Stimulated activated CD8-positive, alpha-beta memory T cell treated with anti-CD3 and anti-CD28 coated beads, Interleukin-7, amount 100 ng/mL, for 1 hour (primary cell): ENCODE measurements at regions not wholly inside any gene's neighbourhood (a gene's known extent, or its start where the extent isn't known, plus 50 kb on each side); places are given as distances from the start of the nearest gene placed in this dataset.
"Not testable (repeated sequence)": the region's sequence is repeated elsewhere in the genome, so short reads cannot be mapped to it uniquely, and the experiment has no call there.

ENCODE experiments used
- DNase-seq, 2 donors: peaks; one replicate each; pipeline ENCODE4 v3.0.0-alpha.2; 2020; ENCODE audit warnings: low read depth in 2 of 2

GRCh38 chr6:2611092-2611491, 139.6 kb downstream of the MYLK4 start:
- DNase-seq: no peak

GRCh38 chr6:2608503-2608902, 142.2 kb downstream of the MYLK4 start:
- DNase-seq: no peak

- no peak for DNase-seq
These were observed 150.4 kb downstream of the MYLK4 start for GRCh38 chr6:2600363-2600762.

- no peak for DNase-seq
These were observed 150.9 kb downstream of the MYLK4 start for GRCh38 chr6:2599817-2600216.

- no peak for DNase-seq
These were observed 151.9 kb downstream of the MYLK4 start for GRCh38 chr6:2598867-2599266.

GRCh38 chr6:2597991-2598390, 152.7 kb downstream of the MYLK4 start:
- DNase-seq: no peak

- not testable (repeated sequence) for DNase-seq
These were observed 153.3 kb downstream of the MYLK4 start for GRCh38 chr6:2597457-2597856.

GRCh38 chr6:2596222-2596621, 154.5 kb downstream of the MYLK4 start:
- DNase-seq: no peak

GRCh38 chr6:2594868-2595267, 155.9 kb downstream of the MYLK4 start:
- DNase-seq: no peak

GRCh38 chr6:2593167-2593566, 157.6 kb downstream of the MYLK4 start:
- DNase-seq: no peak

- no peak for DNase-seq
These were observed 161.5 kb downstream of the MYLK4 start for GRCh38 chr6:2589171-2589661.

GRCh38 chr6:2583459-2583858, 167.3 kb downstream of the MYLK4 start:
- DNase-seq: no peak

- no peak for DNase-seq
These were observed 168.5 kb downstream of the MYLK4 start for GRCh38 chr6:2582268-2582667.

- DNase-seq: no peak
These were observed 169.1 kb downstream of the MYLK4 start for GRCh38 chr6:2581611-2582010.

- no peak for DNase-seq
These were observed 169.7 kb downstream of the MYLK4 start for GRCh38 chr6:2581011-2581410.

- DNase-seq: no peak
These were observed 170.7 kb downstream of the MYLK4 start for GRCh38 chr6:2579804-2580570.

- no peak for DNase-seq
These were observed 171.4 kb downstream of the MYLK4 start for GRCh38 chr6:2579241-2579761.

GRCh38 chr6:2578767-2579166, 172.0 kb downstream of the MYLK4 start:
- DNase-seq: no peak

- no peak for DNase-seq
These were observed 174.2 kb downstream of the MYLK4 start for GRCh38 chr6:2576499-2576898.

- no peak for DNase-seq
These were observed 175.5 kb downstream of the MYLK4 start for GRCh38 chr6:2575236-2575635.

GRCh38 chr6:2569420-2569819, 181.3 kb downstream of the MYLK4 start:
- DNase-seq: not testable (repeated sequence)

GRCh38 chr6:2566048-2566447, 184.7 kb downstream of the MYLK4 start:
- DNase-seq: no peak

- DNase-seq: no peak
These were observed 185.2 kb downstream of the MYLK4 start for GRCh38 chr6:2565499-2565898.

- DNase-seq: no peak
These were observed 187.1 kb downstream of the MYLK4 start for GRCh38 chr6:2563635-2564034.
